ENCODE measurements at regions not wholly inside any gene's neighbourhood (a gene's known extent, or its start where the extent isn't known, plus 50 kb on each side); places are given as distances from the start of the nearest gene placed in this dataset.

- TF ChIP-seq JUND (IDR thresholded peaks at IDR 0.05; ENCODE audit: low read depth) = no peak
- DNase-seq (ENCODE audit: low read depth in 1 of 2, low spot score in 1 of 2) = no peak
- in situ Hi-C loops (cut with HindIII; ENCODE audit: low pct_unique_long_range_greater_than_20kb, low sequenced_read_pairs) = no loop called here
Observed at GRCh38 chr18:27250471-27250870, 65.4 kb upstream of the CHST9 start.

GRCh38 chr18:27249933-27250332 is 64.8 kb upstream of the CHST9 start:
- in situ Hi-C loops (cut with HindIII; ENCODE audit: low pct_unique_long_range_greater_than_20kb, low sequenced_read_pairs) = no loop called here
- no peak for DNase-seq (ENCODE audit: low read depth in 1 of 2, low spot score in 1 of 2)
- no peak for TF ChIP-seq JUND (IDR thresholded peaks at IDR 0.05; ENCODE audit: low read depth)

GRCh38 chr18:27244259-27244658 is 59.2 kb upstream of the CHST9 start:
- DNase-seq (ENCODE audit: low read depth in 1 of 2, low spot score in 1 of 2) = no peak
- in situ Hi-C loops (cut with HindIII; ENCODE audit: low pct_unique_long_range_greater_than_20kb, low sequenced_read_pairs) = no loop called here

GRCh38 chr18:27242392-27243047 is 57.4 kb upstream of the CHST9 start:
- in situ Hi-C loops (cut with HindIII; ENCODE audit: low pct_unique_long_range_greater_than_20kb, low sequenced_read_pairs) = no loop called here
- no peak for TF ChIP-seq JUND (IDR thresholded peaks at IDR 0.05; ENCODE audit: low read depth)
- DNase-seq (ENCODE audit: low read depth in 1 of 2, low spot score in 1 of 2) = no peak

More at GRCh38 chr18:27244259-27244658, 59.2 kb upstream of the CHST9 start:
- no peak for TF ChIP-seq JUND (IDR thresholded peaks at IDR 0.05; ENCODE audit: low read depth)

GRCh38 chr18:27240383-27240782 is 55.3 kb upstream of the CHST9 start:
- peak in 1 of 2 experiments; percentile 2 for DNase-seq (ENCODE audit: low read depth in 1 of 2, low spot score in 1 of 2)
- no peak for TF ChIP-seq JUND (IDR thresholded peaks at IDR 0.05; ENCODE audit: low read depth)
- in situ Hi-C loops (cut with HindIII; ENCODE audit: low pct_unique_long_range_greater_than_20kb, low sequenced_read_pairs) = no loop called here

- in situ Hi-C loops (cut with HindIII; ENCODE audit: low pct_unique_long_range_greater_than_20kb, low sequenced_read_pairs) = no loop called here
- no peak for DNase-seq (ENCODE audit: low read depth in 1 of 2, low spot score in 1 of 2)
- no peak for TF ChIP-seq JUND (IDR thresholded peaks at IDR 0.05; ENCODE audit: low read depth)
Observed at GRCh38 chr18:27239669-27240068, 54.6 kb upstream of the CHST9 start.

- DNase-seq (ENCODE audit: low read depth in 1 of 2, low spot score in 1 of 2) = no peak
- no peak for TF ChIP-seq JUND (IDR thresholded peaks at IDR 0.05; ENCODE audit: low read depth)
- in situ Hi-C loops (cut with HindIII; ENCODE audit: low pct_unique_long_range_greater_than_20kb, low sequenced_read_pairs) = no loop called here
Observed at GRCh38 chr18:27235218-27235870, 50.2 kb upstream of the CHST9 start.

Measured in T47D (cell line).